G401.6 (cell line): ENCODE measurements at regions not wholly inside any gene's neighbourhood (a gene's known extent, or its start where the extent isn't known, plus 50 kb on each side); places are given as distances from the start of the nearest gene placed in this dataset.
"Not testable (repeated sequence)": the region's sequence is repeated elsewhere in the genome, so short reads cannot be mapped to it uniquely, and the experiment has no call there.

Source experiments
- FAIRE-seq: peaks from 2 replicates; lab custom pipeline; 2012; peaks lifted over from hg19 to GRCh38; lab: Jason Lieb, UNC

GRCh38 chr19:30942636-30943035 lies 406.6 kb downstream of the TSHZ3 start:
- no peak for FAIRE-seq

GRCh38 chr19:30941591-30941990 lies 407.6 kb downstream of the TSHZ3 start:
- no peak for FAIRE-seq

DNA sequence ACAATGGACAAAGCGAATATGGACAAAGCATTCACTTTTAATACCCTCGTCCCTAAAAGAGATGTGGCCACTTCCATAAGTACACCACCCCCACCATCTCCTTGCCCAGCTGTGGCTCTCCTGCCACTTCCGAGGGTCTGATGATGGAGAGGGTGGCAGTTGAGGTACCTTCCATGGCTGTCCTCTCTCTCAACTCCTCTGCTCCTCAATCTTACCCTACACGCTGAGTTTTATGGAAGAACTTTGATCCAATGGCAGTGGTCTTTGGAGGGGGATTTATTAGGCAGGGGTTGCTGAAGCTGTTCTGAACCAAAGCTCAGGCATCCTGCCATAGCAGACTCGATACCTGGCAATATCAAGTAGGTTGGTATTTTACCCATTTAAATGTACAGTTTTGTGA lies 413.0 kb downstream of the TSHZ3 start:
- no peak for FAIRE-seq

- FAIRE-seq: no peak
These were observed 414.1 kb downstream of the TSHZ3 start for GRCh38 chr19:30935146-30935545.

GRCh38 chr19:30933454-30933853 lies 415.8 kb downstream of the TSHZ3 start:
- FAIRE-seq: not testable (repeated sequence)

DNA sequence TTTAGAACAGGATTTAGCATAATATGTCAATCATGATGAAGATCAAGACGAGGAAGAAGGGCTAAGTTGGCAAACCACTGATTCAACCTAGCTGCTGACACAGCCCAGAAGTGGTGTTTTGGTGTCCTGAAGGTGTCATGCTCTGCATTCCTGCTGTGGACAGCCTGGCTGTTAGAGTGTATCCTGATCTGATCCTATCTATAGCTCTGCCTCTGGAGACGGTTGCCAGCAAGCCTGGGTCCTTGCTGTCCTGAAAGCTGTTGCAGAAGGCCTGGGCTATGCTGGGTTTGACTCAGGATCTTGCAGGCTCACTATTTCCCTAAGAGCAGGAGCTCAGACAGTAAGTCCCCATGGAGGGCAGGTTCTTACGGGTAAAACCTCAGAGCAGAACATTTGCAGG lies 416.4 kb downstream of the TSHZ3 start:
- FAIRE-seq: no peak

DNA sequence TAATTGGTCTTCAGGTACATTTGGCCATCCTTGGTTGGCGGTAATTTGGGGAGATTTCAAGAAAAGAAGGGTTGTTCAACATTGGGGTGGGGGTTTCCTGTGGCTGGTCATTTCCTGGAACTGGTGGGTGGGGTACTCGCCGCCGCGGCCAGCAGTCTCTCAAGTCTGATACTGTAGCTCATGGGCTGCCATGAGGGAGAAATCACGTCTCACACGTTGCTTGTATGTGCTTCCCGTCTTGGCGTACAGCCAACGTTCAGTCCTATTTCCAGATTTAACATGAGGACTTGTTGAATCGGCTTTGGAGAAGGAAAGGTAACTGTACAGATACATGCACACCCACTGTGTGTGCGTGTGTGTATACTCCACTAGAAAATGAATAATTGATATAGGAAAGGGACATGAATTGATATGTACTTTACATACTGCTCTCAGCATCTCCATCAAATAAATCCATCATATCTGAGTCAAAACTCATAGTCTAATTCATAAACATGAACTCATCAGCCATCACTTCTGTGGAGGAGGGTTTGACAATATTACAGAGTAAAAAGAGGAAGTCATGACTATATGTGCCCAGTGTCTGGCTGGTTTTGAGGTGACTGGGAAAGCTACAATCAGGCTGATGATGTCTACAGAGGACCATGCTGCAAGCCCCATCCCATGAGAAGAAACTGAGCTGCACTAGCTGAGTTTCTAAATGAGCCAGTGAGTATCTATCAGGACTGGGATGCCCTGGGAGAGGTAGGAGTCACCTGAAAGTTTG lies 418.1 kb downstream of the TSHZ3 start:
- FAIRE-seq: no peak

- no peak for FAIRE-seq
These were observed 421.5 kb downstream of the TSHZ3 start for GRCh38 chr19:30927705-30928104.

GRCh38 chr19:30924670-30925069 lies 424.6 kb downstream of the TSHZ3 start:
- no peak for FAIRE-seq

GRCh38 chr19:30924069-30924636 lies 425.1 kb downstream of the TSHZ3 start:
- FAIRE-seq: no peak

GRCh38 chr19:30923621-30924020 lies 425.6 kb downstream of the TSHZ3 start:
- FAIRE-seq: no peak

- FAIRE-seq: no peak
These were observed 426.1 kb downstream of the TSHZ3 start for GRCh38 chr19:30923096-30923495.

DNA sequence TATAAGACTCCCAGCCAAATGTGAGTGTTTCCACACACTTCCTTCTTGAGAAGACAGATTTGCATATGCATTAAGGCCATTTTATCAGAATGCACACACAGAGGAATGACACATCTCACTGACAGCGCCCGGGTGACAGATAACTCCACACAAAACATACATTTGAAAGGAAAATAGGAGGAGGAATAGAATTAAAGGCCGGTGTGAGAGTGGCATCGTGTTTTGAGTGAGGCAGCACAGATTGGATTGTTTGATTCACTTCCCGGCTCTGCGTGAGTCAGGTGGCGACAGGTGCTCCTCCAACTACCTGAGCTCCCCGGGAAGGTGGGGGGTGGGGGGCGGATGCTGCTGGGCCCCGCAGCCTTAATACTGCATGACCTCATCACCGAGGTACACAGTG lies 429.0 kb downstream of the TSHZ3 start:
- no peak for FAIRE-seq

DNA sequence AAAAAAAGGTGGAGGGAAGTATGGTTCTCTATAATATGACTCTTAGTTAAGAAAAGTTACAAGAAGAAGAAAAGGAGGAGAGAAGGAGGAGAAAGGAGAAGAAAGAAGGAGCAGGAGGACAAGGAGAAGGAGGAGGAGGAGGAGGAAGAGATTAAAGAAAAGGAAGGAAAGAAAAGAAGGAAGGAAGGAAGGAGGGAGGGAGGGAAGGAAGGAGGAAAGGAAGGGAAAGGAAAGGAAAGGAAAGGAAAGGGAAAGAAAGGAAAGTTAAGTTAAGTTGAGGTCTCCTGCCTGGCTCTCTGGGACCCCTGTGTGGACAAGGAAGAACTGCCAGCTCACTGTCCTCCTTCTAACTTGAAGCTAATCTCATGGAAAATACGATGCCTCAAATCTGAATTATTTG lies 429.5 kb downstream of the TSHZ3 start:
- FAIRE-seq: no peak

DNA sequence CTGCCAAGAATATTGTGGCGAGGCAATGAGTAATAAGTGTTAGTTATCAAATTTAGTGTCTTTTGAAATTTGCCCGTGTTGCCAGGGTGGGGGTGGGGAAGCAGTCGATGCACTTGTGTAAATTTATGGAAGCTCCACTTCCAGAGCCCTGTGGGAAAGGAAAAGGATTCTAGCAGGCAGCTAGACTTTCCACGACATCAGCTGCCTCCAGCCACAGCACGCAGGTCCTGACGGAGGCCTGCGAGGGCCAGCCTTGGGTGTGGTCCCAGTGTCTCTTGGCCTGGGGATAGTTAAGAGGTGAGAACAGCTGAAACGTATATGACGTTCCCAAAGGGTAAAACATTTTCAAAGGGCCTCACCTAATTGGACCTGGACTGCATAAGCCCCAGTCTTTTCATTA lies 433.0 kb downstream of the TSHZ3 start:
- no peak for FAIRE-seq

DNA sequence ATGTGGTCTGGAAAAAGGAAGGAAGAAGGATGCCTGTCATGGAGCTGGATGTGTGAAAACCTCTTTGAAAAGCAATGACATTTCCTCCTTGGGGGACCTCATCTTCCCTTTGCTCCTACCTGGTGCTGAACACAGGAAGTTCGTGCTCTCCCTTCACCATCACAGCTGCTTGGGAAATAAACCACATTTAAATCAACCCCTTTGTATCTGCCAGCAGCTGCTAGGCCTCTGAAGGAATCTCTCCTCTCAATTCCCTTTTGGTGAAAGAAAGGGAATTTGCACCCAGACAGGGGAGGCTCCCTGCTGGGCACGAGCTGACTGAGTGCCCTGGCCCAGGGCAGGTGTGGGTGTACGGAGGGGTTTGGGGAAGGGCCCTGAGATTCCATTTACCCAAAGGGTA lies 437.7 kb downstream of the TSHZ3 start:
- FAIRE-seq: no peak

GRCh38 chr19:30910485-30911240 lies 438.6 kb downstream of the TSHZ3 start:
- no peak for FAIRE-seq

- FAIRE-seq: no peak
These were observed 440.0 kb downstream of the TSHZ3 start for GRCh38 chr19:30909216-30909615.

GRCh38 chr19:30908262-30908771 lies 440.9 kb downstream of the TSHZ3 start:
- FAIRE-seq: no peak

DNA sequence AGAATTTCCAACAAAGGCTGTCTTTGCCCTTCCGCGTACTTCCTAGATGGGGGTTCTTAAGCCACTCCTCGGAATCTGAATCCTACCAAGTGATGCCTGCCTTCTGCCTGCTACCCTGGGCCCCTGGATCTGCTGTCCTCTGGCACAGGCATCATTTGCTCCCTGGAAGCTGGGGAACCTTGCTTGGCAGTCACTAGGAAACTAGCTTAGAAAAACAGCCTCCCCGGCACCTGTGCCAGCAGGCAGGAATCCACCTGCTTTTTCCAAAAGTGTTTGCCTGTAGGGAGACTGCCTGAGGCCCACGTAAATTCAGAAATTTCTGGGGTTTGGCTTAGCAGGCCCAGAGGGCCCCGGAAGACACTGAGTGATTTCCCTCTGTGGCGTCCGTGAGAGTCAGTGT lies 442.4 kb downstream of the TSHZ3 start:
- no peak for FAIRE-seq

DNA sequence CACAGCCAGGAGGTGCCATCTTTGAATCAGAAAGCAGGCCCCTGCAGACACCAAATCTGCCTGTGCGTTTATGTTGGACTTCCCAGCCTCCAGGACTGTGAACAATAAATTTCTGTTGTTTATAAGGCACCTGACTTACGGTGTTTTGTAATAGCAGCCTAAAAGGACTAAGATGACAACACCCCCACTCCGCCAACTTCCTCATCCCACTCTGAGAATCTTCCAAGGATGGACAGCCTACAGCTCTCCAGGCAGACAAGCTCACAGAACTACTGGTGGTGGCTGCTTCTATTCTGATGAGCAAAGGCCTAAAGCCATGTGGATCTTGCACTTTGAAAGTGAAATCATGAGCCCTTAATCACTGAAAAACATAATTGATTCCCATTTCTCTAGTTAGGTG lies 449.2 kb downstream of the TSHZ3 start:
- no peak for FAIRE-seq

DNA sequence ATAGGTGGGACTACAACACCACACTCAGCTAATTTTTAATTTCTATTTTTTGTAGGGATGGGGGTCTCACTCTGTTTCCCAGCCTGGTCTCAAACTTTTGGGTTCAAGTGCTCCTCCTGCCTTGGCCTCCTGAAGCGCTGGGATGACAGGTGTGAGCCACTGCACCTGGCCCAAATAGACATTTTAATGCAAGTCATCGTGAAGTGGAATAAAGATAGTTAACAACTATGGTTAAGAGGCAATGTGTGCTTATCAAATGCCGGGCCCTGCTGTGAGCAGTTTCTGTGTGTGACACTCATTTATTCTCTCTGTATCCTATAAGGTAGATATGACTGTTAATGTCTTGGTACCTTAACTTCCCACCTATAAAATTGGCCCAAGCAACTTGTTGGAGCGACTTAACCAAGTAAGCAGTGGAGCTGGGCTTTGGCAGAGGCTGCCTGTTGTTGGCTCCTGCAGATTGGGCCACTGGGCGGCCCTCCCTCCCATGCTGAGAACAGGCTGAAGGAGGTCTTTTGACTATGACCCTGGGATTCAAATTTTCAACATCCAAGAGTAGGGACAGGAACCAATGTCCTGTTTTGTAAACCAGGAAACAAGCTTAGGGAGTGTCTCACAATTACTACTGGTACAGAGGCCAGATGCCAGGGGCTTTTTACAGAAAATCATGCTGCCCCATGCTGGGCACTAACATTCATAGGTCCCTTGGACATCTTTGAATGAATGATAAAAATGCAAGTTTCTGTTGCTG lies 450.7 kb downstream of the TSHZ3 start:
- FAIRE-seq: no peak

DNA sequence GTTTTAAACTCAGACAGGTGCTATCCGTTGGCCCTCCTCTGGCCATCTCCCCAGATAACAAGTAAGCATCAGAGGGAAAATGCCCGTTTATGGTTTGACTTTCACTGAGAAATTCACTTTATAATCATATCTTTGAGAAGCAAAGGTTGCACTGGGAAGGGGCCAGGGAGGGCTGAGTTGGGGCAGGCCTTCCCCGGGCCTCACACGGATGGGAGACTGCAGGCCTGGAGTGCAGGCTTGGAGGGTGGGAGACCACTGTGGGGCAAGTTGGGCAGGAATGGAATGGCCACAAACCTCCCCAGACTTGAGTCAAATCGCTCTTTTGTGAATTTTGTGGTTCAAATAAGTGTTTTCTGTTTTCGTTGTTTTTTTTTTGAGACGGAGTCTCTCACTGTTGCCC lies 451.7 kb downstream of the TSHZ3 start:
- no peak for FAIRE-seq
